Esophagus squamous epithelium (tissue), 5 donors: ENCODE measurements at regions not wholly inside any gene's neighbourhood (a gene's known extent, or its start where the extent isn't known, plus 50 kb on each side); places are given as distances from the start of the nearest gene placed in this dataset.

Experiments used
- DNase-seq: peaks from one replicate; lab custom pipeline; 2025; lab: John Stamatoyannopoulos, UW
- H3K27ac ChIP-seq, 4 donors: fragments of 200-600 bp; sonication (generic); one replicate each; pipeline ENCODE4 v1.5.1; 2016 to 2019; ENCODE audit warnings: mild to moderate bottlenecking in 1 of 4
- H3K27me3 ChIP-seq, 4 donors: fragments of 200-600 bp; sonication (generic); 1 replicate in 3 of 4; 2 replicates in 1 of 4; pipeline versions ENCODE4 v1.5.1 to v1.6.0; 2017 to 2021; ENCODE audit warnings: antibody characterized with exemption in 1 of 4
- H3K36me3 ChIP-seq, 3 donors: fragments of 200-600 bp; sonication (generic); one replicate each; pipeline ENCODE4 v1.5.1; 2016 to 2019
- H3K4me1 ChIP-seq, 3 donors: fragments of 200-600 bp; sonication (generic); one replicate each; pipeline ENCODE4 v1.5.1; 2017 to 2019
- H3K4me3 ChIP-seq, 4 donors: fragments of 200-600 bp; sonication (generic); 1 replicate in 3 of 4; 2 replicates in 1 of 4; pipeline ENCODE4 v1.5.1; 2016 to 2019; ENCODE audit warnings: mild to moderate bottlenecking in 2 of 4, moderate library complexity in 1 of 4
- H3K9me3 ChIP-seq, 3 donors: fragments of 200-600 bp; sonication (generic); one replicate each; pipeline ENCODE4 v1.5.1; 2016 to 2019
- POLR2A ChIP-seq, 4 donors: fragments of 450-650 bp; IDR thresholded peaks; one replicate each; pipeline ENCODE4 v1.6.1; 2017; ENCODE audit warnings: antibody characterized with exemption in 4 of 4, mild to moderate bottlenecking in 4 of 4, moderate library complexity in 3 of 4
- WGBS, 2 donors: methylation state at CpG; one replicate each; pipeline ENCODE4 v1.1.5; 2018; 5-methylcytosine and 5-hydroxymethylcytosine counted together
- intact Hi-C: fragments of 100-400 bp; cut with DNase I; formaldehyde crosslinking; loops from one replicate; pipeline ENCODE4 v1.15.0; 2022
- TF ChIP-seq, protein P1 (sequence below), 6 experiments: fragments of 450-650 bp in 4 of 6; fragments of 200-600 bp in 2 of 6; sonication (generic) in 2 of 6; IDR thresholded peaks; one replicate each; pipeline ENCODE4 v1.5.1; 2016 to 2019; ENCODE audit warnings: antibody characterized with exemption in 6 of 6, mild to moderate bottlenecking in 4 of 6, moderate library complexity in 4 of 6
- donor health status: DM: yes; HTN: yes; CAD: no.

DNA sequence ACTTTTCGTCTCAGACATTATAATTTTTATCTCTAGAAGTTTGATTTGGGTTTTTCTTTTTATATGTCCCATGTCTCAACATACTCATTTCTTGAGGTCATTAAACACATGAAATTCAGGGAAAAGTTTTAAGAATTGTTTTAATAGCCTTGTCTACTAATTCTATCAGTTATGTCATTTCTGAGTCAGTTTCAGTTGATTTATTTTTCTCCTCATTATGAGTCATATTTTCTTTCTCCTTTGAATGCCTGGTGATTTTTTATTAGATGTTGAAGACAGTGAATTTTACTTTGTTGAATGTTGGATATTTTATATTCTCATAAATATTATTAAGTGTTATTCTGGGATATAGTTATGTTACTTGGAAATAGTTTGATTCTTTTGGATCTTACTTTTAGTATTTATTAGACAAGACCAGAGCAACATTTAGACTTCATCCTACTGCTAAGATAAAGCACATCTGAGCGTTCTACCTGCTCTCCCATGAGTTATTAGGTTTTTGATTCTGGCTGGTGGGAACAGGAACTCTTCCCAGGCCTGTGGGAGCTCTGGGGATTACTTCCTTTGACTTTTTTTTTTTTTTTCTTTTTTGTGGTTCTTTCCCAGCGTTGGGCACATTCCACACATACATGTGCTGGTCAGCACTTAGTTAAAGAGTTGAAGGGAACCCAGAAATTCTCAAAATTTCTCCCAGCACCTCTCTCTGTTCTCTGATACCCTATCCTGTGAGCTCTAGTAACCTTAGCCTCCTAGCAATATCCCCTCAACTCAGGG is 1157.7 kb downstream of the BCL11B start:
- no peaks in the 10 kb centered on the region for H3K9me3 ChIP-seq
- H3K27ac ChIP-seq = no peak overlapping the region
- 30 to 37% methylated on average over 3 of the region's 3 CpGs for WGBS, 2 donors
- DNase-seq = no peak
- H3K4me3 ChIP-seq = no peak overlapping the region
- no peak for TF ChIP-seq POLR2A (IDR thresholded peaks at IDR 0.05)
- TF ChIP-seq, protein P1, sequence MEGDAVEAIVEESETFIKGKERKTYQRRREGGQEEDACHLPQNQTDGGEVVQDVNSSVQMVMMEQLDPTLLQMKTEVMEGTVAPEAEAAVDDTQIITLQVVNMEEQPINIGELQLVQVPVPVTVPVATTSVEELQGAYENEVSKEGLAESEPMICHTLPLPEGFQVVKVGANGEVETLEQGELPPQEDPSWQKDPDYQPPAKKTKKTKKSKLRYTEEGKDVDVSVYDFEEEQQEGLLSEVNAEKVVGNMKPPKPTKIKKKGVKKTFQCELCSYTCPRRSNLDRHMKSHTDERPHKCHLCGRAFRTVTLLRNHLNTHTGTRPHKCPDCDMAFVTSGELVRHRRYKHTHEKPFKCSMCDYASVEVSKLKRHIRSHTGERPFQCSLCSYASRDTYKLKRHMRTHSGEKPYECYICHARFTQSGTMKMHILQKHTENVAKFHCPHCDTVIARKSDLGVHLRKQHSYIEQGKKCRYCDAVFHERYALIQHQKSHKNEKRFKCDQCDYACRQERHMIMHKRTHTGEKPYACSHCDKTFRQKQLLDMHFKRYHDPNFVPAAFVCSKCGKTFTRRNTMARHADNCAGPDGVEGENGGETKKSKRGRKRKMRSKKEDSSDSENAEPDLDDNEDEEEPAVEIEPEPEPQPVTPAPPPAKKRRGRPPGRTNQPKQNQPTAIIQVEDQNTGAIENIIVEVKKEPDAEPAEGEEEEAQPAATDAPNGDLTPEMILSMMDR (IDR thresholded peaks at IDR 0.05) = no peak
- no peaks in the 10 kb centered on the region for H3K27me3 ChIP-seq
- no peaks in the 10 kb centered on the region for H3K36me3 ChIP-seq
- no peaks in the 10 kb centered on the region for H3K4me1 ChIP-seq
- intact Hi-C loops = no loop called here

DNA sequence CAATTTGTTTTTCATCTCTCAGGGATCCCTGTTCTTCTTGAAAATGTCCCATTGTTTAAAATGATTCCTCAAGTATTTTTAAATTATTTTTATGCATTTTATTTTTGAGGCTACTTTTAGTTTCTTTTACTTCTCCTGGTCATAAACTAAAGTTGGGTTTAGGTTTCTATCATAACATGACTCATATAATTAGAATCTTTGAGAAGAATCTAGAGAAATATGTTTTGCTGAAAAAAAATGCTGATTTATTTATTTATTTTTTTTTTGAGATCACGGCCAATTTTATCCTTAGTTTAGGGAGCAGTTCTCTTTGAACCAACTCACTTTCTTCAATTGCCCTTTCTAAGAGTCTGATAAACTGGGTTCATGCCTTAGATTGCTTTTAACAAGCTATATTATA is 1157.1 kb downstream of the BCL11B start:
- no peaks in the 10 kb centered on the region for H3K4me1 ChIP-seq
- H3K4me3 ChIP-seq = no peak overlapping the region
- no peaks in the 10 kb centered on the region for H3K36me3 ChIP-seq
- H3K9me3 ChIP-seq = no peaks in the 10 kb centered on the region
- TF ChIP-seq, protein P1 (IDR thresholded peaks at IDR 0.05) = no peak
- TF ChIP-seq POLR2A (IDR thresholded peaks at IDR 0.05) = no peak
- H3K27me3 ChIP-seq = no peaks in the 10 kb centered on the region
- DNase-seq = no peak
- H3K27ac ChIP-seq = no peak overlapping the region
- intact Hi-C loops = no loop called here
- WGBS, 2 donors = 67 to 91% methylated on average over 1 of the region's 1 CpG

DNA sequence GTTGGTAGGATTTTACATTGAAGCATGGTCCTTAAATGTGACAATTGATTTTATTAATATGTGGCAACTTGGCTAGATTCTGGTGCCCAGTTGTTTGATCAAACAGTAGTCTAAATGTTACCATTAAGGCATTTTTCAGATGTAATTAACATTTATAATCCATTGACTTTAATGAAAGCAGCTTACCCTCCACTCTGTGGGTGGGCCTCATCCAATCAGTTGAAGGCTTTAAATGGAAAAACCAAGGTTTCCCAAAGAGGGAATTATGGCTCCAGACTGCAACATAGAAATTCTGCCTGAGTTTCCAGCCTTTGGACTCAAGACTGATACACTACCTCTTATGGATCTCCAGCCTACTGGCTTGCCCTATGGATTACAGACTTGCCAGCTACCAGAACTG is 1153.2 kb downstream of the BCL11B start:
- H3K4me3 ChIP-seq = no peak overlapping the region
- DNase-seq = no peak
- peaks cover 0 to 7% (median 0%) of the 10 kb centered on the region in 3 donors for H3K4me1 ChIP-seq
- H3K27ac ChIP-seq = no peak overlapping the region
- intact Hi-C loops = no loop called here
- H3K36me3 ChIP-seq = no peaks in the 10 kb centered on the region
- H3K9me3 ChIP-seq = no peaks in the 10 kb centered on the region
- no peak for TF ChIP-seq POLR2A (IDR thresholded peaks at IDR 0.05)
- TF ChIP-seq, protein P1 (IDR thresholded peaks at IDR 0.05) = no peak
- H3K27me3 ChIP-seq = no peaks in the 10 kb centered on the region

DNA sequence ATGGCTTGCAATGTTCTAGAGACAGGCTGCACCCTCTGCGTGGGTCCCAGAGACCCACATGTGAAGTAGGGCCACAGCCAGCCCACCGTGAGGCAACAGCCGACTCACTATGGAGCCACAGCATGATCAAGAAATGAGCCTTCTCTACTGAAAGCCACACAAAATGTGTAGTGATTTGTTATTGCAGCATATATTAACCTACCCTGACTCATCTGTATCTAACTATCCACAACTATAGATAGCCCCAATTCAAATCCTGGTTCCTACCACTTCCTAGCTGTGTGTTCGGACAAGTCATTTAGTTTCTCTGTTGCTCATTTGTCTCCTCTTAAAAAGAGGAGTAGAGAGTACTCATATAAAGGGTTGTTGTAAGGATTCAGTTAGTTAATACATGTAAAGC is 1152.3 kb downstream of the BCL11B start:
- WGBS, 2 donors = 60 to 100% methylated on average over 4 of the region's 4 CpGs
- intact Hi-C loops = loop anchor here (10.0 kb wide), 1 partner anchor 135 kb away; no protein-coding TSS in a partner anchor
- no peak for DNase-seq
- Histone ChIP-seq H3K27me3 (no peaks in the 10 kb centered on the region), H3K4me1 (peaks cover 0 to 7% (median 0%) of the 10 kb centered on the region in 3 donors), H3K27ac (no peak overlapping the region), H3K4me3 (no peak overlapping the region), H3K36me3 (no peaks in the 10 kb centered on the region), H3K9me3 (peaks cover 0 to 3% (median 1%) of the 10 kb centered on the region in 3 donors)
- TF ChIP-seq, protein P1 (IDR thresholded peaks at IDR 0.05) = no peak
- TF ChIP-seq POLR2A (IDR thresholded peaks at IDR 0.05) = no peak

DNA sequence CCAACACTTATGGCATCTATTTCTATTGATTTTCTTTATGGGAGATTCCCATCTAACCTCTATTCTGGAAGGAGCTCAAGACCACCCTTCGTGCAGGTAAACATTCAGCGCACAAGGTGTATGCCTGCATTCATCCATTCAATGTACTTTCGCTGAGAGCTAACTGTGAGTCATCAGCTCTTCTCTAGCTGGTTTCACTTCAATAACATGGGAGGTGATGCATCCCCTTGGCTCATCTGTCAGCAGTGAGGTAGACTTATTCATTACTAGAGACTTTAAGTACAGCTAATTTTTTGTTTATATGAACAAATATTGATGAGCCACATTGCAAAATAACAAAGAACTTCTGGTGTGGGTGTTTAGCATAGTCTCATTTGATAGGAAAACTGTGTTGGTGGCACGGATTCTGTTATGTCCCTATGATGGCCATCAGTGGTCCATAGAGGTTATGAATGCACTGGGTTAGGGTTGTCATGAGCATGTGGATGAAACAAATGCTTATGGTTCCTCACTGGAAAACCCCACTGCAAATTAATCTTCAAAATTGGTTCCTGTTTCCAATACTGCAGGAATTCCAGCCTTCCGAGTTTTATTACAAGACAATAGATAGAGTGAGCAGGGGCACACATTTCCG is 1151.0 kb downstream of the BCL11B start:
- Histone ChIP-seq H3K27me3 (no peaks in the 10 kb centered on the region), H3K27ac (no peak overlapping the region), H3K4me1 (peaks cover 0 to 7% (median 0%) of the 10 kb centered on the region in 3 donors), H3K4me3 (no peak overlapping the region), H3K36me3 (no peaks in the 10 kb centered on the region), H3K9me3 (peaks cover 0 to 10% (median 8%) of the 10 kb centered on the region in 3 donors)
- TF ChIP-seq, protein P1 (IDR thresholded peaks at IDR 0.05) = no peak
- TF ChIP-seq POLR2A (IDR thresholded peaks at IDR 0.05) = no peak
- no peak for DNase-seq
- intact Hi-C loops = loop anchor here (10.0 kb wide), 1 partner anchor 136 kb away; no protein-coding TSS in a partner anchor
- WGBS, 2 donors = 35 to 63% methylated on average over 6 of the region's 6 CpGs
